WTC11 (cell line): ENCODE measurements at regions not wholly inside any gene's neighbourhood (a gene's known extent, or its start where the extent isn't known, plus 50 kb on each side); places are given as distances from the start of the nearest gene placed in this dataset.

Source experiments
- ATAC-seq: fragments of 200-7000 bp; cut with Tn5 transposase; 2 replicates; pipeline ENCODE4 v1.10.0; 2021; ENCODE audit warnings: mild to moderate bottlenecking, moderate library complexity
- CTCF ChIA-PET: fragments of 300-600 bp; sonication (Branson Sonifier 250); formaldehyde crosslinking; loops from one replicate; lab custom pipeline; 2021; ENCODE audit warnings: antibody characterized with exemption; lab: Charles Lee
- POLR2A ChIA-PET: fragments of 350-600 bp; sonication (Branson Sonifier 250); formaldehyde crosslinking; loops from one replicate; lab custom pipeline; 2021; ENCODE audit warnings: antibody characterized with exemption; lab: Charles Lee
- DNase-seq: peaks from one replicate; pipeline ENCODE4 v3.0.0; 2021; ENCODE audit warnings: low spot score
- H3K27ac Mint-ChIP-seq: 2 replicates; pipeline ENCODE4 v1.8.0; 2021; ENCODE audit warnings: mixed read lengths
- H3K27me3 Mint-ChIP-seq: 2 replicates; pipeline ENCODE4 v1.8.0; 2021; ENCODE audit warnings: low read depth, mild to moderate bottlenecking, moderate library complexity, mixed read lengths
- H3K36me3 Mint-ChIP-seq: 2 replicates; pipeline ENCODE4 v1.8.0; 2021; ENCODE audit warnings: mixed read lengths
- H3K4me1 Mint-ChIP-seq: 2 replicates; pipeline ENCODE4 v1.8.0; 2022; ENCODE audit warnings: mixed read lengths
- H3K4me3 Mint-ChIP-seq: 2 replicates; pipeline ENCODE4 v1.8.0; 2021; ENCODE audit warnings: mild to moderate bottlenecking, moderate library complexity, mixed read lengths
- H3K9me3 Mint-ChIP-seq: 2 replicates; pipeline ENCODE4 v1.8.0; 2021; ENCODE audit warnings: mixed read lengths
- CBFB ChIP-seq: sonication (generic); formaldehyde crosslinking; IDR thresholded peaks from 2 replicates; pipeline ENCODE4 v1.8.1; 2022; ENCODE audit warnings: mild to moderate bottlenecking, low read depth, missing genetic modification reagents
- CREB1 ChIP-seq: sonication (generic); formaldehyde crosslinking; IDR thresholded peaks from 2 replicates; pipeline ENCODE4 v1.8.0; 2023; ENCODE audit warnings: mild to moderate bottlenecking, missing genetic modification reagents
- ETV6 ChIP-seq: sonication (generic); formaldehyde crosslinking; IDR thresholded peaks from 2 replicates; pipeline ENCODE4 v1.8.1; 2022; ENCODE audit warnings: mild to moderate bottlenecking, missing genetic modification reagents
- NFYB ChIP-seq: sonication (generic); formaldehyde crosslinking; conservative IDR thresholded peaks from 2 replicates; pipeline ENCODE4 v1.8.0; 2022; ENCODE audit warnings: low read depth, missing genetic modification reagents
- NR2C2 ChIP-seq: sonication (generic); formaldehyde crosslinking; IDR thresholded peaks from 2 replicates; pipeline ENCODE4 v1.8.0; 2022; ENCODE audit warnings: mild to moderate bottlenecking, missing genetic modification reagents
- PRRX2 ChIP-seq: fragments of 250-450 bp; sonication (Bioruptor Pico); IDR thresholded peaks from 2 replicates; pipeline ENCODE4 v1.8.0; 2021; ENCODE audit warnings: mild to moderate bottlenecking
- RORB ChIP-seq: fragments of 250-450 bp; sonication (Bioruptor Pico); IDR thresholded peaks from 2 replicates; pipeline ENCODE4 v1.9.0; 2021; ENCODE audit warnings: mild to moderate bottlenecking
- TCF7 ChIP-seq: sonication (generic); formaldehyde crosslinking; IDR thresholded peaks from 2 replicates; pipeline ENCODE4 v1.8.0; 2022; ENCODE audit warnings: mild to moderate bottlenecking, low read depth, missing genetic modification reagents, moderate library complexity
- TEAD4 ChIP-seq: sonication (generic); formaldehyde crosslinking; IDR thresholded peaks from 2 replicates; pipeline ENCODE4 v1.8.0; 2022; ENCODE audit warnings: mild to moderate bottlenecking, missing genetic modification reagents
- TP53 ChIP-seq: sonication (generic); formaldehyde crosslinking; IDR thresholded peaks from 2 replicates; pipeline ENCODE4 v1.8.1; 2023; ENCODE audit warnings: mild to moderate bottlenecking, missing genetic modification reagents
- TF ChIP-seq, protein P1 (sequence below): fragments of 250-450 bp; sonication (Bioruptor Pico); conservative IDR thresholded peaks from 2 replicates; pipeline ENCODE4 v1.9.0; 2021; ENCODE audit warnings: mild to moderate bottlenecking
- TF ChIP-seq, protein P2 (sequence below): sonication (generic); formaldehyde crosslinking; IDR thresholded peaks from 2 replicates; pipeline ENCODE4 v1.8.0; 2023; ENCODE audit warnings: mild to moderate bottlenecking, missing genetic modification reagents
- TF ChIP-seq, protein P3 (sequence below): sonication (generic); formaldehyde crosslinking; IDR thresholded peaks from 2 replicates; pipeline ENCODE4 v1.8.1; 2022; ENCODE audit warnings: missing genetic modification reagents, borderline replicate concordance
- TF ChIP-seq, protein P4 (sequence below): fragments of 250-450 bp; sonication (Bioruptor Pico); IDR thresholded peaks from 2 replicates; pipeline ENCODE4 v1.9.0; 2021; ENCODE audit warnings: mild to moderate bottlenecking
- TF ChIP-seq, protein P5 (sequence below): sonication (generic); formaldehyde crosslinking; IDR thresholded peaks from 2 replicates; pipeline ENCODE4 v1.8.1; 2023; ENCODE audit warnings: mild to moderate bottlenecking, missing genetic modification reagents
- TF ChIP-seq, protein P6 (sequence below): sonication (generic); formaldehyde crosslinking; IDR thresholded peaks from 2 replicates; pipeline ENCODE4 v1.8.1; 2023; ENCODE audit warnings: mild to moderate bottlenecking, missing genetic modification reagents, moderate library complexity
- TF ChIP-seq, protein P7 (sequence below): sonication (generic); formaldehyde crosslinking; conservative IDR thresholded peaks from 2 replicates; pipeline ENCODE4 v1.8.1; 2022; ENCODE audit warnings: mild to moderate bottlenecking, missing genetic modification reagents
- TF ChIP-seq, protein P8 (sequence below): fragments of 250-450 bp; sonication (Bioruptor Pico); IDR thresholded peaks from 2 replicates; pipeline ENCODE4 v1.8.0; 2021; ENCODE audit warnings: mild to moderate bottlenecking

DNA sequence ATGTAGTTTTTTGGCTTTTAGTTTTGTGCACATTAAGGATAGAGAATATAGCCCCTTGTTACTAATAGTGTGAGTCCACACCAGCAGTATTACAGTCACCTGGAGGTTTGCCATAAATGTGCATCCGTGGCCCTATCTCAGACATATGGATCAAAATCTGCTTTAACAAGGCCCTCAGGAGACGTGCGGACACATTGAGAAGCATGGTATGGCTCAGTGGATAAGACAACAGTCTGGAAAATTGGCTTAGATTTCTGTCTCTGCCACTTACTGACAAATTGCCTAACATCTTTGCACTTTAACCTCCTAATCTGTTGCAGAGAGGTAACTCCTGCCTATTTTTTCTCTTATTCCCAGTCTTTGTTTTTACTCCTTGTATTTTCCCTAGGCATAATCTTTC is 307.2 kb upstream of the DLGAP1 start (continued):
- TF ChIP-seq RORB: no peak
- TF ChIP-seq, protein P1, sequence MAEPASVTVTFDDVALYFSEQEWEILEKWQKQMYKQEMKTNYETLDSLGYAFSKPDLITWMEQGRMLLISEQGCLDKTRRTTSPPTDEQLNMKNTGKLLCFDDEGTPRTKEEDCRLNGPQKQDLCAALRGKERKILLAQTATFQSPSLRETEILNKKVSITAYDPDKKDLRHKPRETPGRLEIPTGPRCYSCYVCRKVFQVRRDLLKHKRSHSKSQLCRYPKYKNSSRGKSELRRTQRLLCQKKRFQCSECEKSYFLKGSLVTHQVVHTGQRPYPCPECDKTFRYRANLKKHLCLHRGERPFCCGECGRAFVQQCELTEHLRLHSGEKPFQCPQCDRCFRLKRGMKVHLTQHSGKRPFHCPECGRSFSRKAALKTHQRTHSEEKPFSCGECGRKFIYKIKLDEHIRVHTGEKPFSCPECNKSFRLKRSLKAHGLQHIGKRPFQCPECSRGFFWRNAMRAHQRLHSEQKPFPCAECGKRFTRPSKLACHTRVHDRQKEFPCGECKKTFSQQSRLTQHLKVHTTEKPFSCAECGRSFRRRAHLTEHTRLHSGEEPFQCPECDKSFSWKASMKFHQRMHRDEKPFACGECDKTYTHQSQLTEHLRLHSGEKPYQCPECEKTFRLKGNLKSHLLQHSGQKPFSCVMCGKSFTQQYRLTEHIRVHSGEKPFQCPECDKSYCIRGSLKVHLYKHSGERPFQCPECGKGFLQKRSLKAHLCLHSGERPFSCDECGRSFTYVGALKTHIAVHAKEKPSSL (CRISPR knock-in tag): no peak
- TF ChIP-seq TEAD4 (CRISPR knock-in tag): no peak
- TF ChIP-seq, protein P2, sequence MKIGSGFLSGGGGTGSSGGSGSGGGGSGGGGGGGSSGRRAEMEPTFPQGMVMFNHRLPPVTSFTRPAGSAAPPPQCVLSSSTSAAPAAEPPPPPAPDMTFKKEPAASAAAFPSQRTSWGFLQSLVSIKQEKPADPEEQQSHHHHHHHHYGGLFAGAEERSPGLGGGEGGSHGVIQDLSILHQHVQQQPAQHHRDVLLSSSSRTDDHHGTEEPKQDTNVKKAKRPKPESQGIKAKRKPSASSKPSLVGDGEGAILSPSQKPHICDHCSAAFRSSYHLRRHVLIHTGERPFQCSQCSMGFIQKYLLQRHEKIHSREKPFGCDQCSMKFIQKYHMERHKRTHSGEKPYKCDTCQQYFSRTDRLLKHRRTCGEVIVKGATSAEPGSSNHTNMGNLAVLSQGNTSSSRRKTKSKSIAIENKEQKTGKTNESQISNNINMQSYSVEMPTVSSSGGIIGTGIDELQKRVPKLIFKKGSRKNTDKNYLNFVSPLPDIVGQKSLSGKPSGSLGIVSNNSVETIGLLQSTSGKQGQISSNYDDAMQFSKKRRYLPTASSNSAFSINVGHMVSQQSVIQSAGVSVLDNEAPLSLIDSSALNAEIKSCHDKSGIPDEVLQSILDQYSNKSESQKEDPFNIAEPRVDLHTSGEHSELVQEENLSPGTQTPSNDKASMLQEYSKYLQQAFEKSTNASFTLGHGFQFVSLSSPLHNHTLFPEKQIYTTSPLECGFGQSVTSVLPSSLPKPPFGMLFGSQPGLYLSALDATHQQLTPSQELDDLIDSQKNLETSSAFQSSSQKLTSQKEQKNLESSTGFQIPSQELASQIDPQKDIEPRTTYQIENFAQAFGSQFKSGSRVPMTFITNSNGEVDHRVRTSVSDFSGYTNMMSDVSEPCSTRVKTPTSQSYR (CRISPR knock-in tag): no peak
- no peak for TF ChIP-seq NR2C2 (CRISPR knock-in tag)
- TF ChIP-seq, protein P3, sequence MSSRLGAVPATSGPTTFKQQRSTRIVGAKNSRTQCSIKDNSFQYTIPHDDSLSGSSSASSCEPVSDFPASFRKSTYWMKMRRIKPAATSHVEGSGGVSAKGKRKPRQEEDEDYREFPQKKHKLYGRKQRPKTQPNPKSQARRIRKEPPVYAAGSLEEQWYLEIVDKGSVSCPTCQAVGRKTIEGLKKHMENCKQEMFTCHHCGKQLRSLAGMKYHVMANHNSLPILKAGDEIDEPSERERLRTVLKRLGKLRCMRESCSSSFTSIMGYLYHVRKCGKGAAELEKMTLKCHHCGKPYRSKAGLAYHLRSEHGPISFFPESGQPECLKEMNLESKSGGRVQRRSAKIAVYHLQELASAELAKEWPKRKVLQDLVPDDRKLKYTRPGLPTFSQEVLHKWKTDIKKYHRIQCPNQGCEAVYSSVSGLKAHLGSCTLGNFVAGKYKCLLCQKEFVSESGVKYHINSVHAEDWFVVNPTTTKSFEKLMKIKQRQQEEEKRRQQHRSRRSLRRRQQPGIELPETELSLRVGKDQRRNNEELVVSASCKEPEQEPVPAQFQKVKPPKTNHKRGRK: no peak

DNA sequence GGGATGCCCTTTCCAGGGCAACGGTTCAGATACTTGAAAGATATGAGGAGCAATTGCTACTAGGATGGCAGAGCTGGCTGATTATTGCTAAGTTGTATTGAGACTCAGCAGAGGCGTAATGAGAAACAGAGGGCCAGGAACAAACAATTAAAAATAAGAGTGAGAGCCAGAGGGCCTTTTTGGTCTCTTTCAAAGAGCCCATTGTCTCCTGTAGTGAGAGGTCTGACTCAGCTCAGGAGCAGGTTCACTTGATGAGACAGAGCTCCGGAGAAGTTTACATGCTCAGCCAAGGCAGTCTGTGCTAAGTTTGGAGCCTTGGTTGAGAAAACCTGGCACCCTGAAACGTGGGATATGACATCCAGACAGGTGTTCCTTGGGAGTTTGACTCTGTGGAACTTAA is 303.9 kb upstream of the DLGAP1 start:
- peaks cover 2% of the 10 kb centered on the region for H3K4me1 Mint-ChIP-seq
- peaks cover 5% of the 10 kb centered on the region; the same call in 1 of the 2 replicates for H3K36me3 Mint-ChIP-seq
- TF ChIP-seq PRRX2 (no peak), CREB1 (CRISPR knock-in tag) (no peak), NFYB (CRISPR knock-in tag) (no peak), CBFB (CRISPR knock-in tag) (no peak), TCF7 (CRISPR knock-in tag) (no peak), ETV6 (CRISPR knock-in tag) (no peak), TP53 (CRISPR knock-in tag) (no peak)
- TF ChIP-seq, protein P4, sequence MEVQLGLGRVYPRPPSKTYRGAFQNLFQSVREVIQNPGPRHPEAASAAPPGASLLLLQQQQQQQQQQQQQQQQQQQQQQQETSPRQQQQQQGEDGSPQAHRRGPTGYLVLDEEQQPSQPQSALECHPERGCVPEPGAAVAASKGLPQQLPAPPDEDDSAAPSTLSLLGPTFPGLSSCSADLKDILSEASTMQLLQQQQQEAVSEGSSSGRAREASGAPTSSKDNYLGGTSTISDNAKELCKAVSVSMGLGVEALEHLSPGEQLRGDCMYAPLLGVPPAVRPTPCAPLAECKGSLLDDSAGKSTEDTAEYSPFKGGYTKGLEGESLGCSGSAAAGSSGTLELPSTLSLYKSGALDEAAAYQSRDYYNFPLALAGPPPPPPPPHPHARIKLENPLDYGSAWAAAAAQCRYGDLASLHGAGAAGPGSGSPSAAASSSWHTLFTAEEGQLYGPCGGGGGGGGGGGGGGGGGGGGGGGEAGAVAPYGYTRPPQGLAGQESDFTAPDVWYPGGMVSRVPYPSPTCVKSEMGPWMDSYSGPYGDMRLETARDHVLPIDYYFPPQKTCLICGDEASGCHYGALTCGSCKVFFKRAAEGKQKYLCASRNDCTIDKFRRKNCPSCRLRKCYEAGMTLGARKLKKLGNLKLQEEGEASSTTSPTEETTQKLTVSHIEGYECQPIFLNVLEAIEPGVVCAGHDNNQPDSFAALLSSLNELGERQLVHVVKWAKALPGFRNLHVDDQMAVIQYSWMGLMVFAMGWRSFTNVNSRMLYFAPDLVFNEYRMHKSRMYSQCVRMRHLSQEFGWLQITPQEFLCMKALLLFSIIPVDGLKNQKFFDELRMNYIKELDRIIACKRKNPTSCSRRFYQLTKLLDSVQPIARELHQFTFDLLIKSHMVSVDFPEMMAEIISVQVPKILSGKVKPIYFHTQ: no peak
- TF ChIP-seq, protein P1 (CRISPR knock-in tag): no peak
- TF ChIP-seq, protein P5, sequence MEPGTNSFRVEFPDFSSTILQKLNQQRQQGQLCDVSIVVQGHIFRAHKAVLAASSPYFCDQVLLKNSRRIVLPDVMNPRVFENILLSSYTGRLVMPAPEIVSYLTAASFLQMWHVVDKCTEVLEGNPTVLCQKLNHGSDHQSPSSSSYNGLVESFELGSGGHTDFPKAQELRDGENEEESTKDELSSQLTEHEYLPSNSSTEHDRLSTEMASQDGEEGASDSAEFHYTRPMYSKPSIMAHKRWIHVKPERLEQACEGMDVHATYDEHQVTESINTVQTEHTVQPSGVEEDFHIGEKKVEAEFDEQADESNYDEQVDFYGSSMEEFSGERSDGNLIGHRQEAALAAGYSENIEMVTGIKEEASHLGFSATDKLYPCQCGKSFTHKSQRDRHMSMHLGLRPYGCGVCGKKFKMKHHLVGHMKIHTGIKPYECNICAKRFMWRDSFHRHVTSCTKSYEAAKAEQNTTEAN: no peak
- TF ChIP-seq, protein P6, sequence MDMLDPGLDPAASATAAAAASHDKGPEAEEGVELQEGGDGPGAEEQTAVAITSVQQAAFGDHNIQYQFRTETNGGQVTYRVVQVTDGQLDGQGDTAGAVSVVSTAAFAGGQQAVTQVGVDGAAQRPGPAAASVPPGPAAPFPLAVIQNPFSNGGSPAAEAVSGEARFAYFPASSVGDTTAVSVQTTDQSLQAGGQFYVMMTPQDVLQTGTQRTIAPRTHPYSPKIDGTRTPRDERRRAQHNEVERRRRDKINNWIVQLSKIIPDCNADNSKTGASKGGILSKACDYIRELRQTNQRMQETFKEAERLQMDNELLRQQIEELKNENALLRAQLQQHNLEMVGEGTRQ (CRISPR knock-in tag): no peak
- TF ChIP-seq, protein P7, sequence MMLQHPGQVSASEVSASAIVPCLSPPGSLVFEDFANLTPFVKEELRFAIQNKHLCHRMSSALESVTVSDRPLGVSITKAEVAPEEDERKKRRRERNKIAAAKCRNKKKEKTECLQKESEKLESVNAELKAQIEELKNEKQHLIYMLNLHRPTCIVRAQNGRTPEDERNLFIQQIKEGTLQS (CRISPR knock-in tag): no peak
- TF ChIP-seq, protein P8, sequence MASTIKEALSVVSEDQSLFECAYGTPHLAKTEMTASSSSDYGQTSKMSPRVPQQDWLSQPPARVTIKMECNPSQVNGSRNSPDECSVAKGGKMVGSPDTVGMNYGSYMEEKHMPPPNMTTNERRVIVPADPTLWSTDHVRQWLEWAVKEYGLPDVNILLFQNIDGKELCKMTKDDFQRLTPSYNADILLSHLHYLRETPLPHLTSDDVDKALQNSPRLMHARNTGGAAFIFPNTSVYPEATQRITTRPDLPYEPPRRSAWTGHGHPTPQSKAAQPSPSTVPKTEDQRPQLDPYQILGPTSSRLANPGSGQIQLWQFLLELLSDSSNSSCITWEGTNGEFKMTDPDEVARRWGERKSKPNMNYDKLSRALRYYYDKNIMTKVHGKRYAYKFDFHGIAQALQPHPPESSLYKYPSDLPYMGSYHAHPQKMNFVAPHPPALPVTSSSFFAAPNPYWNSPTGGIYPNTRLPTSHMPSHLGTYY (CRISPR knock-in tag): no peak
- H3K4me3 Mint-ChIP-seq: no peak overlapping the region
- CTCF ChIA-PET: no interaction called here
- no peak for DNase-seq
- POLR2A ChIA-PET: no interaction called here
- H3K27me3 Mint-ChIP-seq: no peaks in the 10 kb centered on the region; the same call in 1 of the 2 replicates
- no peak for ATAC-seq
- H3K27ac Mint-ChIP-seq: no peak overlapping the region
- peaks cover 5% of the 10 kb centered on the region; the same call in 1 of the 2 replicates for H3K9me3 Mint-ChIP-seq
